ENCODE measurements at regions not wholly inside any gene's neighbourhood (a gene's known extent, or its start where the extent isn't known, plus 50 kb on each side); places are given as distances from the start of the nearest gene placed in this dataset.

DNA sequence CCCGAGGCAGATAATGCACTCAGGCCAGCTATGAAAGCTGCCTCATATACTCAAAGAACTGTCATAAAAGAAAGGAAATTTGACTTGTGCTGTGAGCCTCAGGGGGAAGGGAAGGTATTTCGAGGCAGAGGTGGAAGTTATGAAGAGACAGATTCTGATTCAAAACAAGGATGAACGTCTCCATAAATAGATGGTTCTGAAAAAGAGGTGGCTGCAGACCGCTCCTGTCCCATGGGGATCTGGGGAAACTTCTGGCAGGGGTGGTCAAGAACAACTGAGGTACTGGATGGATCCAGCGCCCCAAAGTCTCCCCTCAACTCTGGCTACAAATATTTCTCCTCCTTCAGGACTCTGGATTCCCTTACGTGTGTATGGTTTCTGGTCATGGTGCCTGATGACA is 168.1 kb upstream of the IRS2 start:
- Histone ChIP-seq H3K4me2 (no peak overlapping the region), H3K27ac (no peak overlapping the region), H3K4me3 (no peak overlapping the region), H3K9me3 (no peaks in the 10 kb centered on the region), H3K4me1 (no peaks in the 10 kb centered on the region)
- TF ChIP-seq EHF (CRISPR knock-in tag; IDR thresholded peaks at IDR 0.05) (no peak), CHD4 (IDR thresholded peaks at IDR 0.05; ENCODE audit: borderline replicate concordance) (no peak), SREBF2 (IDR thresholded peaks at IDR 0.05) (no peak), BHLHE40 (IDR thresholded peaks at IDR 0.05; ENCODE audit: low read depth, low read length) (no peak), JUN (IDR thresholded peaks at IDR 0.05) (no peak), ZNF302 (CRISPR knock-in tag; IDR thresholded peaks at IDR 0.05) (no peak), FOSB (CRISPR knock-in tag; IDR thresholded peaks at IDR 0.05) (no peak), CBX8 (IDR thresholded peaks at IDR 0.05) (no peak), TP53 (CRISPR knock-in tag; IDR thresholded peaks at IDR 0.05) (no peak), RFX5 (IDR thresholded peaks at IDR 0.05) (no peak), TFCP2L1 (CRISPR knock-in tag; IDR thresholded peaks at IDR 0.05) (no peak), HOXB5 (CRISPR knock-in tag; IDR thresholded peaks at IDR 0.05) (no peak), EHMT2 (IDR thresholded peaks at IDR 0.05; ENCODE audit: low read depth) (no peak)
- TF ChIP-seq, protein P1, sequence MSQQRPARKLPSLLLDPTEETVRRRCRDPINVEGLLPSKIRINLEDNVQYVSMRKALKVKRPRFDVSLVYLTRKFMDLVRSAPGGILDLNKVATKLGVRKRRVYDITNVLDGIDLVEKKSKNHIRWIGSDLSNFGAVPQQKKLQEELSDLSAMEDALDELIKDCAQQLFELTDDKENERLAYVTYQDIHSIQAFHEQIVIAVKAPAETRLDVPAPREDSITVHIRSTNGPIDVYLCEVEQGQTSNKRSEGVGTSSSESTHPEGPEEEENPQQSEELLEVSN (IDR thresholded peaks at IDR 0.05; ENCODE audit: borderline replicate concordance, low read depth) = no peak
- TF ChIP-seq, protein P2, sequence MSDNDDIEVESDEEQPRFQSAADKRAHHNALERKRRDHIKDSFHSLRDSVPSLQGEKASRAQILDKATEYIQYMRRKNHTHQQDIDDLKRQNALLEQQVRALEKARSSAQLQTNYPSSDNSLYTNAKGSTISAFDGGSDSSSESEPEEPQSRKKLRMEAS (IDR thresholded peaks at IDR 0.05) = no peak
- TF ChIP-seq, protein P3, sequence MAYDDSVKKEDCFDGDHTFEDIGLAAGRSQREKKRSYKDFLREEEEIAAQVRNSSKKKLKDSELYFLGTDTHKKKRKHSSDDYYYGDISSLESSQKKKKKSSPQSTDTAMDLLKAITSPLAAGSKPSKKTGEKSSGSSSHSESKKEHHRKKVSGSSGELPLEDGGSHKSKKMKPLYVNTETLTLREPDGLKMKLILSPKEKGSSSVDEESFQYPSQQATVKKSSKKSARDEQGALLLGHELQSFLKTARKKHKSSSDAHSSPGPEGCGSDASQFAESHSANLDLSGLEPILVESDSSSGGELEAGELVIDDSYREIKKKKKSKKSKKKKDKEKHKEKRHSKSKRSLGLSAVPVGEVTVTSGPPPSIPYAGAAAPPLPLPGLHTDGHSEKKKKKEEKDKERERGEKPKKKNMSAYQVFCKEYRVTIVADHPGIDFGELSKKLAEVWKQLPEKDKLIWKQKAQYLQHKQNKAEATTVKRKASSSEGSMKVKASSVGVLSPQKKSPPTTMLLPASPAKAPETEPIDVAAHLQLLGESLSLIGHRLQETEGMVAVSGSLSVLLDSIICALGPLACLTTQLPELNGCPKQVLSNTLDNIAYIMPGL (CRISPR knock-in tag; IDR thresholded peaks at IDR 0.05; ENCODE audit: borderline replicate concordance) = no peak
- WGBS (ENCODE audit: missing lambda C conversion rate) = 61% methylated on average over 6 of the region's 6 CpGs
- DNase-seq (ENCODE audit: low read depth in 1 of 2, low spot score in 1 of 2) (no peak), FAIRE-seq (no peak), ATAC-seq (no peak)
- ChIA-PET CTCF (interaction anchor here (0.7 kb wide), 1 partner anchor 13 kb away, joined by 4 read pairs; no protein-coding TSS in a partner anchor), POLR2A (no interaction called here)

DNA sequence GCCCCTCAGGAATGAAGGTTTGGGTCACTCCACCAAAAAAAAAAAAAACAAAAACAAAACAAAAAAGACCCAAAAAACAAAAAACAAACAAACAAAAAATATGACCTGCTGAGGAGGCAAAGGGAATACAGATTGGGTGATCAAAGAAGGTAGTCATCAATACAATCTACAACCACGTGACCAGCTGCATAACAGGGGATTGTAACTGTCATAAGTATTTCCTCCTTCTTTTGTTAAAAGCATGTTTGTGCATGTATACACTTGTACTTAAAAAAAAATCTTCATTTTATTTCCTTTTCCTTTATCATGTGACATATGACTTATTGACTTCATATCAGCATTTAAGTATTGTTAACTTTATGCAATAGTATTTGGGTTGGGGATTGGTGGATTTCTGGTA is 165.1 kb upstream of the IRS2 start:
- H3K4me3 ChIP-seq = no peak overlapping the region
- FAIRE-seq (no peak), ATAC-seq (no peak), DNase-seq (ENCODE audit: low read depth in 1 of 2, low spot score in 1 of 2) (no peak)
- CTCF ChIA-PET = no interaction called here
- no peaks in the 10 kb centered on the region for H3K9me3 ChIP-seq
- no peak overlapping the region for H3K4me2 ChIP-seq
- 42% methylated on average over 1 of the region's 1 CpG for WGBS (ENCODE audit: missing lambda C conversion rate)
- H3K27ac ChIP-seq = no peak overlapping the region
- no peaks in the 10 kb centered on the region for H3K4me1 ChIP-seq
- POLR2A ChIA-PET = no interaction called here
- TF ChIP-seq TP53 (CRISPR knock-in tag; IDR thresholded peaks at IDR 0.05) (no peak), HEYL (CRISPR knock-in tag; IDR thresholded peaks at IDR 0.05) (no peak), MAFK (IDR thresholded peaks at IDR 0.05; ENCODE audit: partially characterized antibody) (no peak), EHMT2 (IDR thresholded peaks at IDR 0.05; ENCODE audit: low read depth) (no peak), CHD4 (IDR thresholded peaks at IDR 0.05; ENCODE audit: borderline replicate concordance) (no peak), HOXB13 (CRISPR knock-in tag; IDR thresholded peaks at IDR 0.05; ENCODE audit: low read depth) (no peak), HOXB5 (CRISPR knock-in tag; IDR thresholded peaks at IDR 0.05) (no peak), FOSL2 (IDR thresholded peaks at IDR 0.05) (no peak), FOSL2 (CRISPR knock-in tag; IDR thresholded peaks at IDR 0.05) (no peak), HDAC2 (IDR thresholded peaks at IDR 0.05) (no peak), ZSCAN20 (CRISPR knock-in tag; IDR thresholded peaks at IDR 0.05) (no peak), RAD21 (conservative IDR thresholded peaks at IDR 0.05 in 1 of 2, IDR thresholded peaks at IDR 0.05 in 1 of 2) (no peak)
- TF ChIP-seq, protein P4, sequence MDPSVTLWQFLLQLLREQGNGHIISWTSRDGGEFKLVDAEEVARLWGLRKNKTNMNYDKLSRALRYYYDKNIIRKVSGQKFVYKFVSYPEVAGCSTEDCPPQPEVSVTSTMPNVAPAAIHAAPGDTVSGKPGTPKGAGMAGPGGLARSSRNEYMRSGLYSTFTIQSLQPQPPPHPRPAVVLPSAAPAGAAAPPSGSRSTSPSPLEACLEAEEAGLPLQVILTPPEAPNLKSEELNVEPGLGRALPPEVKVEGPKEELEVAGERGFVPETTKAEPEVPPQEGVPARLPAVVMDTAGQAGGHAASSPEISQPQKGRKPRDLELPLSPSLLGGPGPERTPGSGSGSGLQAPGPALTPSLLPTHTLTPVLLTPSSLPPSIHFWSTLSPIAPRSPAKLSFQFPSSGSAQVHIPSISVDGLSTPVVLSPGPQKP (IDR thresholded peaks at IDR 0.05; ENCODE audit: low read depth, low read length) = no peak
- TF ChIP-seq, protein P5, sequence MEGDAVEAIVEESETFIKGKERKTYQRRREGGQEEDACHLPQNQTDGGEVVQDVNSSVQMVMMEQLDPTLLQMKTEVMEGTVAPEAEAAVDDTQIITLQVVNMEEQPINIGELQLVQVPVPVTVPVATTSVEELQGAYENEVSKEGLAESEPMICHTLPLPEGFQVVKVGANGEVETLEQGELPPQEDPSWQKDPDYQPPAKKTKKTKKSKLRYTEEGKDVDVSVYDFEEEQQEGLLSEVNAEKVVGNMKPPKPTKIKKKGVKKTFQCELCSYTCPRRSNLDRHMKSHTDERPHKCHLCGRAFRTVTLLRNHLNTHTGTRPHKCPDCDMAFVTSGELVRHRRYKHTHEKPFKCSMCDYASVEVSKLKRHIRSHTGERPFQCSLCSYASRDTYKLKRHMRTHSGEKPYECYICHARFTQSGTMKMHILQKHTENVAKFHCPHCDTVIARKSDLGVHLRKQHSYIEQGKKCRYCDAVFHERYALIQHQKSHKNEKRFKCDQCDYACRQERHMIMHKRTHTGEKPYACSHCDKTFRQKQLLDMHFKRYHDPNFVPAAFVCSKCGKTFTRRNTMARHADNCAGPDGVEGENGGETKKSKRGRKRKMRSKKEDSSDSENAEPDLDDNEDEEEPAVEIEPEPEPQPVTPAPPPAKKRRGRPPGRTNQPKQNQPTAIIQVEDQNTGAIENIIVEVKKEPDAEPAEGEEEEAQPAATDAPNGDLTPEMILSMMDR (IDR thresholded peaks at IDR 0.05) = no peak
- TF ChIP-seq, protein P3 (CRISPR knock-in tag; IDR thresholded peaks at IDR 0.05; ENCODE audit: borderline replicate concordance) = no peak
- TF ChIP-seq, protein P6, sequence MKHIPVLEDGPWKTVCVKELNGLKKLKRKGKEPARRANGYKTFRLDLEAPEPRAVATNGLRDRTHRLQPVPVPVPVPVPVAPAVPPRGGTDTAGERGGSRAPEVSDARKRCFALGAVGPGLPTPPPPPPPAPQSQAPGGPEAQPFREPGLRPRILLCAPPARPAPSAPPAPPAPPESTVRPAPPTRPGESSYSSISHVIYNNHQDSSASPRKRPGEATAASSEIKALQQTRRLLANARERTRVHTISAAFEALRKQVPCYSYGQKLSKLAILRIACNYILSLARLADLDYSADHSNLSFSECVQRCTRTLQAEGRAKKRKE (CRISPR knock-in tag; IDR thresholded peaks at IDR 0.05; ENCODE audit: low read depth) = no peak

Measured in A549 (cell line).